NCI-H345 (cell line): ENCODE measurements at regions not wholly inside any gene's neighbourhood (a gene's known extent, or its start where the extent isn't known, plus 50 kb on each side); places are given as distances from the start of the nearest gene placed in this dataset.

Source experiments
- DNase-seq: peaks from one replicate; lab custom pipeline; 2025; lab: John Stamatoyannopoulos, UW

- no peak for DNase-seq
These were observed 61.8 kb upstream of the PTPRD start for GRCh38 chr9:10674586-10674985.

DNA sequence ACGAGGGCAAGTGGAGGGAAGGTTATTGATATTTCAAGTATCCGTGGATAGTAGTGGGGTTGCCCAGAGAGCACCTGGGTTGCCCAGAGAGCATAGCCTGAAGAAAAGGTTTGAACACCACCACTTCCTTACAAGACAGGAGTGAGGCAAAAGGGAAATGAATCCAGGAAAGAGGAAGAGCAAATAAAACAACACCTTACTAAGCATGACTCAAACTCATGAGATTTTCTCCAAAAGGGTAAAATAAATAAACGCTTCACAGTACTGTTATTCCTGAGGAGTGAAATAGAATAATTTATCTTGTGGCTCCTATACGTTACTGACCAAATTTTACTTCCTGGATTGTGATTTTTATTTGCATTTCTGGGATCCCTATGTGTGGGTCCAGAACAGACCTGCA is 65.2 kb upstream of the PTPRD start:
- no peak for DNase-seq

DNA sequence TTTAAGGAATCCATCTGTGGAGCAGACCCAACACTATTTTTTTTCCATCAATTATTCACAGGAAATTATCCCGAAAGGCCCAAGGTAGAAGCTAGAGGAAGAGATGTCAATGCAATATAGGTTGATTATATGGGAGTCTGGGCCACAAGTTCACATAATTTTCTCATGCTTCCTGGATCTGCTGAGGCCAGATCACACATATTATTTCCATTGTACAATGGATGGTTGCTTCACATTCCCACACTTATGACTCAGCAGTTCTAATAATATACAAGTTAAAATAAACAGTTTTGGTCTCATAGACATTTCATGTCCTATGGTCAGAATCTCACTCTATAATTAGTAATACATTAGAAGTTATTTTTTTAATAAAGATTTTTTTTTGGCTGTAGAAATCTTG is 66.0 kb upstream of the PTPRD start:
- DNase-seq, result no peak

DNA sequence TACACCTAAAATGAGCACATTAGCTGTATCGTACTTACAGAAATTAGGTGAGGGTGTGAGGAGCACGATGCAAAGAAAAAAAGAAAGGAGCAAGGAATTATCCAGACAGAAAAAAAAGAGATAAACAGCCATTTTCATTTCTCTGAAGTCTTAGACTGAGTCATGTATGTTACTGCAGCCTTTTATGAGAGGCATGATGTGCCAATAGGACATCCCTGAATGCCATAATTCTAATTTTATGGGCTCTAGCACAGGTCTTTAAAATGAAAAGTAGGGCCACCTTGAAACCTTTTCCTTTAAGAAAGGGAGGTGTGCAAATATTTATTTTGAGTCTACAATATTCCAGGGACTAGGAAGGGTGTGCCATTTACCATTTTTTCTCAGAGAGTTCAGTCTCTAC is 74.1 kb upstream of the PTPRD start:
- DNase-seq, result no peak

GRCh38 chr9:10690546-10690945 is 77.7 kb upstream of the PTPRD start:
- no peak for DNase-seq

- no peak for DNase-seq
These were observed 84.2 kb upstream of the PTPRD start for GRCh38 chr9:10697044-10697443.

- DNase-seq, result no peak
These were observed 87.5 kb upstream of the PTPRD start for GRCh38 chr9:10700291-10700690.

DNA sequence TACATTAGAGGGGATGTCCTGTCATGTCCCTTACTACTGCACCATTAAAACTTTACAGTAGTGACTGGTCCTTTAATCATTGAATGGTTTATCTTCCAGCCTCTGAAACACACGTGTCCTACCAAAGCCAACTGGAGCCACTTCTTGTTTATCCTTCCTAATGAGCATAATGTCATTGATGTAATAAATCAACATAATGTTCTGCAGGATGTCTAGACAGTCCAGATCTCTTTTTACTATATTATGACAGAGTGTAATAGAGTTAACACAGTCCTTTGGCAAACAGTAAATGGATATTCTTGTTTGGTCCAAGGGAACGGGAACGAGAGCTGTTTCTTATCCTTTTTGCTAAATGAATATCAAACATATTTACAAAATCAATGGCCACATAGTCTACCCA is 88.1 kb upstream of the PTPRD start:
- no peak for DNase-seq

GRCh38 chr9:10701906-10702305 is 89.1 kb upstream of the PTPRD start:
- DNase-seq, result no peak

- no peak for DNase-seq
These were observed 90.3 kb upstream of the PTPRD start for GRCh38 chr9:10703139-10703538.

GRCh38 chr9:10704720-10705119 is 91.9 kb upstream of the PTPRD start:
- DNase-seq, result no peak

- no peak for DNase-seq
These were observed 92.6 kb upstream of the PTPRD start for GRCh38 chr9:10705383-10705782.

DNA sequence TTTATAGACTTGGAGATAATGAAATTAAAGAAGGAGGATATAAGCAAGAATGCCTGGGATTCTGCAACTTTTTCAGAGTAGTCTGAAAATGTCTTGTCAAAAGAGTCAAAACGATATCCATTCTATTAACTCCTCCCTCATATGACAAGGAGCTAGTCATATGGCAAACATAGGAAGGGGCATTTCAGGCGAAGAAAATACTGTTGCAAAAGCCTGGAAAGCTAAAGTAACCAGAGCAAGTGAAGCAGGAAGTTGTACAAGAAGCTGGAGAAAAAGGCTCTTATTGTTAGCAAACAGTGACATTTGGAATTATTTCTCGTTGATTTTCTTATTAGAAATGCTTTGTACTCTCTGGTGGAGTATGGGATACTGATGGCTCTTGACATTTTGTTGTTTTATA is 94.0 kb upstream of the PTPRD start:
- DNase-seq, result no peak

DNA sequence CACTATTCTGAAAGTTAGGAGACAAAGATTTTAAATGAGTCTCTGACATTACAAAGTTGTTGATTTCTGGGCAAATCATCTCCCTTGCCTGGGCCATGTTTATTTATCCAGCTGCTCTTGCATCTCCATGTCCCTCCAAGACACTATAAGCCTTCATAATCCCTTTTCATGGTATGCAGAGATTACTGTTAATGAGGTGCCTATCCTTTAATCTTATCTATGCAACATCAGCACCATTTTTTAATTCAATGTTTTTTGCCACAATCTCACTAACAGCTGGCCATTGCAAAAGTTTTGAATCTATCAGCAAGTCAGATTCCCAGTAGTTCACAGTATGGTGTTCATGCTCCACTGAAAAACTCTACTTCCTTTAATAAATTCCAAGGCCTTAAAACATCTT is 108.5 kb upstream of the PTPRD start:
- DNase-seq, result no peak

DNA sequence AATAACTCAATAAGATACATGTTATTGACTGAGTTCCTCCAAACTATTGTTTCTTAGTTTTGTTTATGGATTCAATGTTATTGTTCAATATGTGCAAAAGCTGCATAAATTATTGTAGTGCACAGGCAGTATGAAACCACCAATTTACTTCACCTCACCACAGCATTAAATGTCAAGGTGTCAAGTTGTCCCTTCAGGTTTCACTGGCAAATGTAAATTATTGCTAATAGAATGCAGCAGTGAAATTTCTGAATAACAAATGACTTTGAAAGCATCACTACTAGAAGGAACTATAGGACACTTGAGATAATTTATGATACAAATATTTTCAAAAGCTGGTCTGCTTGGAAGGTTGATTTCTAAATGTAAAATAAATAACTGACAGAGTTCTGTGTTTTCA is 116.4 kb upstream of the PTPRD start:
- DNase-seq, result no peak

- no peak for DNase-seq
These were observed 131.9 kb upstream of the PTPRD start for GRCh38 chr9:10744669-10745068.

- DNase-seq, result no peak
These were observed 140.7 kb upstream of the PTPRD start for GRCh38 chr9:10753474-10753873.

- DNase-seq, result no peak
These were observed 151.7 kb upstream of the PTPRD start for GRCh38 chr9:10764481-10764880.

GRCh38 chr9:10773136-10773535 is 160.3 kb upstream of the PTPRD start:
- no peak for DNase-seq

DNA sequence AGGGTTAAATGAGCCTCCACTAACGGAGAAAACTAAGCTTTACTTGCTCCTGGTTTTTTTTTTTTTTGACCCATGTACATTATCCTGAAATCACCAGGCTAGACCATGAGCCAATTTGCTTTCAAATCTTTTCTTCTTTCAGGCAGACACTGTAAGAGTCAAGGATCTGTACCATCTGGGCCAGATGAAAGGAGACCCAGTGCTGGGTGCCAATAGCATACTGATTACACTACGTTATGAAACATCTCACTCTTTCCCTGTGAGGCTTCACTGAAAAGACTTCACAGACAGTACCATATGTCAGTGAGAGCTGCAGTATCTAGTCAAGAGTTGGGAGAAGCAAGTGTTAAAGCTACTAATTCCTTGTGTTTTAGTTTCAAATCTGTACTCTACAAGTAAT is 161.2 kb upstream of the PTPRD start:
- no peak for DNase-seq

GRCh38 chr9:10785255-10785654 is 172.5 kb upstream of the PTPRD start:
- no peak for DNase-seq

DNA sequence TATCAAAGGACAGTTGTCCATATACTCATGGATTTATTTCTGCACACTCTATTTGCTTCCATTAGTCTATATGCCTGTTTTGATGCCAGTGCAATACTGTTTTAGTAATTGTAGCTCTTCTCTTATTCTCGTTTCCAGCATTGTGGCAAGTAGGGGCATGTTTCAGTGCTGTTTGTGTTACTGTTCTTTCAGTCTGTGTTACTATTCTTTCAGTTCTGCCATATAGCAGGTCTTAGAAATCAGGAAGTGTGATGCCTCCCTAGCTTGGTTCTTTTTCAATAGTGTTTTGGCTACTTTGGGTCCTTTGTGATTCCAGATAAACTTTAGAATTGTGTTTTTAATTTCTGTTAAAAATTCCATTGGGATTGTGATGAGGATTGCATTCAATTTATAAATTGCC is 180.5 kb upstream of the PTPRD start:
- no peak for DNase-seq

- DNase-seq, result no peak
These were observed 191.7 kb upstream of the PTPRD start for GRCh38 chr9:10804486-10804885.

DNA sequence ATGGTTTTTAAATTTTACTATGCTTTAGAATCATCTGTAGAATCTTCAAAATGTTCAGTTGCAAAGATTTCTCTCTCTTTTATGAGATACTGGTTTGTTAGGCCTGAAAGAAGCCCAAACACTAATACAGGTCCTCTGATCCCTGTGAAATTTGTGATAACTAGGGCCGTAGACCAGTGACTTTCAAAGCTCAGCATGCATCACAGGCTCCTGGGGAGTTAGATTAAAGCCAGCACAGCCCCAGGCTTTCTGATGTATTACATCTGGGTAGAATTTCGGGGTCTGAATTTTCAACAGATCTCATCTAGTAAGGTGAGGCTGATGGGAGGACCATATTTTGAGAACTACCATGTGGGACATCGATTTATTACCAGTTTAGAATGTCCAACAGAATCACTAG is 194.1 kb upstream of the PTPRD start:
- no peak for DNase-seq

- no peak for DNase-seq
These were observed 205.4 kb upstream of the PTPRD start for GRCh38 chr9:10818206-10818605.
